ENCODE measurements at regions not wholly inside any gene's neighbourhood (a gene's known extent, or its start where the extent isn't known, plus 50 kb on each side); places are given as distances from the start of the nearest gene placed in this dataset.

DNA sequence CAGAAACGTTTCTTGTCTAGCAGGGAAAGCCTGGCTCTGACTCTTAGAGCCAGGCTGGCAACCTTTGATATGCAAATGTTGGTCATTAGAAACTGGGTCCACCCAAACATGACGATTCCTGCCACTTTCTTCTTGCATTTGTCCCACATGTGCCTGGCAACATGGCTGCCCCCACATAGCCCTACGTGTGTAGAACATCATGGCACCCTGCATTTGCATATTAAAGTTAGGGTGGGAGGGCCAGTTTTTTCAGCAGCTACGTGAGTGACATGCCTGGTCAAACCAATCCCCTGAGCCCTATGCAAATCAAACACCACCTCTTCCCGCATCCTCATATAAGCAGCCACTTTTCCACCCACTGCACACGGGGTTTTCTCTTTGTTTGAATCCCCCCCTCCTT is 95.0 kb downstream of the LIG4 start:
- WGBS (ENCODE audit: low lambda C conversion rate, missing lambda C conversion rate) = 71% methylated on average over 6 of the region's 6 CpGs
- no peak overlapping the region for H3K27ac ChIP-seq
- no peaks in the 10 kb centered on the region for H3K36me3 ChIP-seq (replicated peaks; ENCODE audit: insufficient read depth, low read depth)
- no peaks in the 10 kb centered on the region for H3K9me3 ChIP-seq (ENCODE audit: low read depth)
- H3K27me3 ChIP-seq = no peaks in the 10 kb centered on the region
- H3K4me3 ChIP-seq = no peak overlapping the region
- no peak overlapping the region for H2AFZ ChIP-seq
- H3K4me2 ChIP-seq = no peak overlapping the region
- no peaks in the 10 kb centered on the region for H3K79me2 ChIP-seq
- no peaks in the 10 kb centered on the region for H3K9me2 ChIP-seq (replicated peaks; ENCODE audit: insufficient read depth)
- H4K20me1 ChIP-seq (ENCODE audit: insufficient read depth, poor library complexity, severe bottlenecking) = no peaks in the 10 kb centered on the region
- no peaks in the 10 kb centered on the region for H3K4me1 ChIP-seq (ENCODE audit: insufficient read depth)
- TF ChIP-seq, protein P1, sequence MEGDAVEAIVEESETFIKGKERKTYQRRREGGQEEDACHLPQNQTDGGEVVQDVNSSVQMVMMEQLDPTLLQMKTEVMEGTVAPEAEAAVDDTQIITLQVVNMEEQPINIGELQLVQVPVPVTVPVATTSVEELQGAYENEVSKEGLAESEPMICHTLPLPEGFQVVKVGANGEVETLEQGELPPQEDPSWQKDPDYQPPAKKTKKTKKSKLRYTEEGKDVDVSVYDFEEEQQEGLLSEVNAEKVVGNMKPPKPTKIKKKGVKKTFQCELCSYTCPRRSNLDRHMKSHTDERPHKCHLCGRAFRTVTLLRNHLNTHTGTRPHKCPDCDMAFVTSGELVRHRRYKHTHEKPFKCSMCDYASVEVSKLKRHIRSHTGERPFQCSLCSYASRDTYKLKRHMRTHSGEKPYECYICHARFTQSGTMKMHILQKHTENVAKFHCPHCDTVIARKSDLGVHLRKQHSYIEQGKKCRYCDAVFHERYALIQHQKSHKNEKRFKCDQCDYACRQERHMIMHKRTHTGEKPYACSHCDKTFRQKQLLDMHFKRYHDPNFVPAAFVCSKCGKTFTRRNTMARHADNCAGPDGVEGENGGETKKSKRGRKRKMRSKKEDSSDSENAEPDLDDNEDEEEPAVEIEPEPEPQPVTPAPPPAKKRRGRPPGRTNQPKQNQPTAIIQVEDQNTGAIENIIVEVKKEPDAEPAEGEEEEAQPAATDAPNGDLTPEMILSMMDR (IDR thresholded peaks at IDR 0.05; ENCODE audit: poor library complexity) = no peak
- no peak for TF ChIP-seq EZH2 (IDR thresholded peaks at IDR 0.05; ENCODE audit: borderline replicate concordance)
- TF ChIP-seq EZH2phosphoT487 (IDR thresholded peaks at IDR 0.05; ENCODE audit: low read depth, severe bottlenecking, unreplicated experiment) = no peak
- DNase-seq (ENCODE audit: low spot score) = no peak

DNA sequence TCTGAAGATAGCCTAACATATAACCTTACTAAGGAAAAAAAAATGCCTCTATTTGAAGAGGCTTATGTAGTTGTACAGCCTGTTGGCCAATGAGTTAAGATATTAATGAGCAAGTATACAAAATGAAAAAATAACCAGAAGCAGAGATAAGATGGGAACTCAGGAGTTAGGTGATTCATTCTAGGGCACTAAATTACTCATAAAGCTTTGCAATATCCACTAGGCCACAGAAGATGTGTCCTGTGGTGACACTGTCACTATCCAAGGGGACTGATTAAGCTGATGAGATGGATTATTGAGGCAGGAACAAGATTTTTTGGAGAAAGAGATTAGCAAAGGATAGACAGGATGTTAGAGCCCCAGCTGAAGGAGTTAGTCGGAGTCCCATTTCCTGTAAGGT is 99.6 kb downstream of the LIG4 start:
- Histone ChIP-seq H3K4me1 (ENCODE audit: insufficient read depth) (no peaks in the 10 kb centered on the region), H2AFZ (no peak overlapping the region), H4K20me1 (ENCODE audit: insufficient read depth, poor library complexity, severe bottlenecking) (no peaks in the 10 kb centered on the region), H3K27me3 (no peaks in the 10 kb centered on the region), H3K79me2 (no peaks in the 10 kb centered on the region), H3K4me3 (no peak overlapping the region), H3K9me2 (replicated peaks; ENCODE audit: insufficient read depth) (no peaks in the 10 kb centered on the region), H3K27ac (peak overlapping the region; percentile 54), H3K9me3 (ENCODE audit: low read depth) (no peaks in the 10 kb centered on the region), H3K36me3 (replicated peaks; ENCODE audit: insufficient read depth, low read depth) (no peaks in the 10 kb centered on the region), H3K4me2 (no peak overlapping the region)
- 79% methylated on average over 1 of the region's 1 CpG for WGBS (ENCODE audit: low lambda C conversion rate, missing lambda C conversion rate)
- no peak for TF ChIP-seq EZH2 (IDR thresholded peaks at IDR 0.05; ENCODE audit: borderline replicate concordance)
- TF ChIP-seq EZH2phosphoT487 (IDR thresholded peaks at IDR 0.05; ENCODE audit: low read depth, severe bottlenecking, unreplicated experiment) = no peak
- TF ChIP-seq, protein P1 (IDR thresholded peaks at IDR 0.05; ENCODE audit: poor library complexity) = no peak
- no peak for DNase-seq (ENCODE audit: low spot score)

GRCh38 chr13:108113407-108113806 is 101.9 kb downstream of the LIG4 start:
- WGBS (ENCODE audit: low lambda C conversion rate, missing lambda C conversion rate) = 60% methylated on average over 4 of the region's 4 CpGs
- Histone ChIP-seq H3K4me2 (no peak overlapping the region), H4K20me1 (ENCODE audit: insufficient read depth, poor library complexity, severe bottlenecking) (no peaks in the 10 kb centered on the region), H3K9me2 (replicated peaks; ENCODE audit: insufficient read depth) (no peaks in the 10 kb centered on the region), H3K36me3 (replicated peaks; ENCODE audit: insufficient read depth, low read depth) (no peaks in the 10 kb centered on the region), H3K9me3 (ENCODE audit: low read depth) (no peaks in the 10 kb centered on the region), H3K4me3 (no peak overlapping the region), H3K79me2 (no peaks in the 10 kb centered on the region), H3K27ac (no peak overlapping the region), H3K27me3 (no peaks in the 10 kb centered on the region), H3K4me1 (ENCODE audit: insufficient read depth) (no peaks in the 10 kb centered on the region), H2AFZ (no peak overlapping the region)
- TF ChIP-seq, protein P1 (IDR thresholded peaks at IDR 0.05; ENCODE audit: poor library complexity) = no peak
- no peak for TF ChIP-seq EZH2 (IDR thresholded peaks at IDR 0.05; ENCODE audit: borderline replicate concordance)
- no peak for DNase-seq (ENCODE audit: low spot score)

- Histone ChIP-seq H3K4me1 (ENCODE audit: insufficient read depth) (no peaks in the 10 kb centered on the region), H3K9me2 (replicated peaks; ENCODE audit: insufficient read depth) (no peaks in the 10 kb centered on the region), H3K27me3 (no peaks in the 10 kb centered on the region), H3K27ac (no peak overlapping the region), H3K4me2 (no peak overlapping the region), H3K4me3 (no peak overlapping the region), H3K79me2 (no peaks in the 10 kb centered on the region), H3K9me3 (ENCODE audit: low read depth) (no peaks in the 10 kb centered on the region), H4K20me1 (ENCODE audit: insufficient read depth, poor library complexity, severe bottlenecking) (no peaks in the 10 kb centered on the region), H2AFZ (no peak overlapping the region), H3K36me3 (replicated peaks; ENCODE audit: insufficient read depth, low read depth) (no peaks in the 10 kb centered on the region)
- 77% methylated on average over 2 of the region's 2 CpGs for WGBS (ENCODE audit: low lambda C conversion rate, missing lambda C conversion rate)
- DNase-seq (ENCODE audit: low spot score) = no peak
- TF ChIP-seq EZH2 (IDR thresholded peaks at IDR 0.05; ENCODE audit: borderline replicate concordance) (no peak), EZH2phosphoT487 (IDR thresholded peaks at IDR 0.05; ENCODE audit: low read depth, severe bottlenecking, unreplicated experiment) (no peak)
- TF ChIP-seq, protein P1 (IDR thresholded peaks at IDR 0.05; ENCODE audit: poor library complexity) = no peak
Observed at GRCh38 chr13:108104736-108105135, 110.6 kb downstream of the LIG4 start.

Measured in hepatocyte (in vitro differentiated cells).